Stimulated activated memory B cell treated with anti-CD40 and anti-IgM and Interleukin-4, amounts not matched to agents 10 μg/mL and 1 μg/mL and 100 μg/mL, for 72 hours (primary cell): ENCODE measurements at regions not wholly inside any gene's neighbourhood (a gene's known extent, or its start where the extent isn't known, plus 50 kb on each side); places are given as distances from the start of the nearest gene placed in this dataset.

ENCODE experiments used
- ATAC-seq: fragments of 150-1000 bp; cut with Tn5 transposase; 2 replicates; pipeline ENCODE4 v1.10.0; 2021
- H3K27ac Mint-ChIP-seq: one replicate; pipeline ENCODE4 v1.8.0; 2022; ENCODE audit warnings: mild to moderate bottlenecking, mixed read lengths
- H3K27me3 Mint-ChIP-seq: one replicate; pipeline ENCODE4 v1.8.0; 2022; ENCODE audit warnings: mixed read lengths
- H3K36me3 Mint-ChIP-seq: one replicate; pipeline ENCODE4 v1.8.0; 2022; ENCODE audit warnings: mixed read lengths
- H3K4me1 Mint-ChIP-seq: one replicate; pipeline ENCODE4 v1.8.0; 2022; ENCODE audit warnings: mixed read lengths
- H3K4me3 Mint-ChIP-seq: one replicate; pipeline ENCODE4 v1.8.0; 2022; ENCODE audit warnings: mild to moderate bottlenecking, moderate library complexity, mixed read lengths
- H3K9me3 Mint-ChIP-seq: one replicate; pipeline ENCODE4 v1.8.0; 2022; ENCODE audit warnings: mixed read lengths

- Mint-ChIP-seq H3K9me3 (peaks cover 3% of the 10 kb centered on the region), H3K4me3 (no peak overlapping the region), H3K27ac (no peak overlapping the region), H3K27me3 (no peaks in the 10 kb centered on the region), H3K4me1 (no peaks in the 10 kb centered on the region), H3K36me3 (no peaks in the 10 kb centered on the region)
- ATAC-seq = no peak
Observed at GRCh38 chr2:83787189-83787588, 671.9 kb downstream of the SUCLG1 start.

- H3K4me3 Mint-ChIP-seq = no peak overlapping the region
- peaks cover 8% of the 10 kb centered on the region for H3K9me3 Mint-ChIP-seq
- no peak for ATAC-seq
- no peaks in the 10 kb centered on the region for H3K36me3 Mint-ChIP-seq
- no peaks in the 10 kb centered on the region for H3K27me3 Mint-ChIP-seq
- no peaks in the 10 kb centered on the region for H3K4me1 Mint-ChIP-seq
- no peak overlapping the region for H3K27ac Mint-ChIP-seq
Observed at GRCh38 chr2:83786140-83786539, 672.9 kb downstream of the SUCLG1 start.

- H3K4me3 Mint-ChIP-seq = no peak overlapping the region
- H3K4me1 Mint-ChIP-seq = no peaks in the 10 kb centered on the region
- no peaks in the 10 kb centered on the region for H3K36me3 Mint-ChIP-seq
- no peak for ATAC-seq
- no peak overlapping the region for H3K27ac Mint-ChIP-seq
- no peaks in the 10 kb centered on the region for H3K27me3 Mint-ChIP-seq
- H3K9me3 Mint-ChIP-seq = peaks cover 11% of the 10 kb centered on the region
Observed at GRCh38 chr2:83784947-83785346, 674.1 kb downstream of the SUCLG1 start.

GRCh38 chr2:83784315-83784714 is 674.8 kb downstream of the SUCLG1 start:
- no peaks in the 10 kb centered on the region for H3K36me3 Mint-ChIP-seq
- H3K4me1 Mint-ChIP-seq = no peaks in the 10 kb centered on the region
- no peak overlapping the region for H3K4me3 Mint-ChIP-seq

GRCh38 chr2:83782122-83782521 is 677.0 kb downstream of the SUCLG1 start:
- no peaks in the 10 kb centered on the region for H3K4me1 Mint-ChIP-seq
- H3K27ac Mint-ChIP-seq = no peak overlapping the region
- H3K9me3 Mint-ChIP-seq = peaks cover 11% of the 10 kb centered on the region
- no peak for ATAC-seq
- H3K27me3 Mint-ChIP-seq = no peaks in the 10 kb centered on the region
- H3K4me3 Mint-ChIP-seq = no peak overlapping the region
- H3K36me3 Mint-ChIP-seq = no peaks in the 10 kb centered on the region

More at GRCh38 chr2:83784315-83784714, 674.8 kb downstream of the SUCLG1 start:
- no peak overlapping the region for H3K27ac Mint-ChIP-seq
- peaks cover 11% of the 10 kb centered on the region for H3K9me3 Mint-ChIP-seq
- no peaks in the 10 kb centered on the region for H3K27me3 Mint-ChIP-seq
- ATAC-seq = no peak

GRCh38 chr2:83764447-83765005 is 694.6 kb downstream of the SUCLG1 start:
- Mint-ChIP-seq H3K36me3 (no peaks in the 10 kb centered on the region), H3K9me3 (peaks cover 10% of the 10 kb centered on the region), H3K27me3 (no peaks in the 10 kb centered on the region), H3K27ac (no peak overlapping the region), H3K4me1 (no peaks in the 10 kb centered on the region), H3K4me3 (no peak overlapping the region)
- ATAC-seq = no peak

GRCh38 chr2:83757329-83757728 is 701.8 kb downstream of the SUCLG1 start:
- H3K9me3 Mint-ChIP-seq = peaks cover 18% of the 10 kb centered on the region
- H3K27ac Mint-ChIP-seq = no peak overlapping the region
- H3K4me1 Mint-ChIP-seq = no peaks in the 10 kb centered on the region
- H3K36me3 Mint-ChIP-seq = no peaks in the 10 kb centered on the region
- no peak overlapping the region for H3K4me3 Mint-ChIP-seq
- H3K27me3 Mint-ChIP-seq = no peaks in the 10 kb centered on the region
- no peak for ATAC-seq

GRCh38 chr2:83756219-83756618 is 702.9 kb downstream of the SUCLG1 start:
- Mint-ChIP-seq H3K4me1 (no peaks in the 10 kb centered on the region), H3K27me3 (no peaks in the 10 kb centered on the region), H3K27ac (no peak overlapping the region), H3K36me3 (no peaks in the 10 kb centered on the region), H3K4me3 (no peak overlapping the region), H3K9me3 (peaks cover 18% of the 10 kb centered on the region)
- no peak for ATAC-seq

- Mint-ChIP-seq H3K36me3 (no peaks in the 10 kb centered on the region), H3K27me3 (no peaks in the 10 kb centered on the region), H3K27ac (no peak overlapping the region), H3K4me1 (no peaks in the 10 kb centered on the region), H3K4me3 (no peak overlapping the region), H3K9me3 (peaks cover 6% of the 10 kb centered on the region)
- ATAC-seq = no peak
Observed at GRCh38 chr2:83747141-83747540, 711.9 kb downstream of the SUCLG1 start.

GRCh38 chr2:83744855-83745254 is 714.2 kb downstream of the SUCLG1 start:
- Mint-ChIP-seq H3K4me3 (no peak overlapping the region), H3K36me3 (no peaks in the 10 kb centered on the region), H3K9me3 (peaks cover 12% of the 10 kb centered on the region), H3K27me3 (no peaks in the 10 kb centered on the region), H3K27ac (no peak overlapping the region), H3K4me1 (no peaks in the 10 kb centered on the region)
- no peak for ATAC-seq

GRCh38 chr2:83742117-83742782 is 716.8 kb downstream of the SUCLG1 start:
- ATAC-seq = no peak
- peaks cover 12% of the 10 kb centered on the region for H3K9me3 Mint-ChIP-seq
- no peaks in the 10 kb centered on the region for H3K36me3 Mint-ChIP-seq
- H3K4me3 Mint-ChIP-seq = no peak overlapping the region
- no peak overlapping the region for H3K27ac Mint-ChIP-seq
- no peaks in the 10 kb centered on the region for H3K4me1 Mint-ChIP-seq
- no peaks in the 10 kb centered on the region for H3K27me3 Mint-ChIP-seq

- no peaks in the 10 kb centered on the region for H3K36me3 Mint-ChIP-seq
- H3K27me3 Mint-ChIP-seq = no peaks in the 10 kb centered on the region
- H3K4me1 Mint-ChIP-seq = no peaks in the 10 kb centered on the region
- ATAC-seq = no peak
- peaks cover 14% of the 10 kb centered on the region for H3K9me3 Mint-ChIP-seq
- no peak overlapping the region for H3K4me3 Mint-ChIP-seq
- H3K27ac Mint-ChIP-seq = no peak overlapping the region
Observed at GRCh38 chr2:83730223-83730622, 728.9 kb downstream of the SUCLG1 start.

GRCh38 chr2:83725735-83726134 is 733.3 kb downstream of the SUCLG1 start:
- Mint-ChIP-seq H3K27me3 (no peaks in the 10 kb centered on the region), H3K4me1 (no peaks in the 10 kb centered on the region), H3K9me3 (peaks cover 10% of the 10 kb centered on the region), H3K36me3 (no peaks in the 10 kb centered on the region), H3K27ac (no peak overlapping the region), H3K4me3 (no peak overlapping the region)
- ATAC-seq = no peak

- H3K9me3 Mint-ChIP-seq = peaks cover 11% of the 10 kb centered on the region
- no peaks in the 10 kb centered on the region for H3K36me3 Mint-ChIP-seq
- no peak overlapping the region for H3K27ac Mint-ChIP-seq
- no peak overlapping the region for H3K4me3 Mint-ChIP-seq
- no peaks in the 10 kb centered on the region for H3K4me1 Mint-ChIP-seq
- no peak for ATAC-seq
- no peaks in the 10 kb centered on the region for H3K27me3 Mint-ChIP-seq
Observed at GRCh38 chr2:83705146-83705545, 753.9 kb downstream of the SUCLG1 start.

- H3K27ac Mint-ChIP-seq = no peak overlapping the region
- H3K9me3 Mint-ChIP-seq = peaks cover 14% of the 10 kb centered on the region
Observed at GRCh38 chr2:83703598-83703997, 755.5 kb downstream of the SUCLG1 start.

GRCh38 chr2:83696838-83697237 is 762.2 kb downstream of the SUCLG1 start:
- Mint-ChIP-seq H3K27ac (no peak overlapping the region), H3K27me3 (no peaks in the 10 kb centered on the region), H3K36me3 (no peaks in the 10 kb centered on the region), H3K9me3 (peaks cover 6% of the 10 kb centered on the region), H3K4me3 (no peak overlapping the region), H3K4me1 (no peaks in the 10 kb centered on the region)
- no peak for ATAC-seq

More at GRCh38 chr2:83703598-83703997, 755.5 kb downstream of the SUCLG1 start:
- no peak for ATAC-seq
- Mint-ChIP-seq H3K36me3 (no peaks in the 10 kb centered on the region), H3K4me1 (no peaks in the 10 kb centered on the region), H3K27me3 (no peaks in the 10 kb centered on the region), H3K4me3 (no peak overlapping the region)
